ENCODE measurements at regions not wholly inside any gene's neighbourhood (a gene's known extent, or its start where the extent isn't known, plus 50 kb on each side); places are given as distances from the start of the nearest gene placed in this dataset.

DNA sequence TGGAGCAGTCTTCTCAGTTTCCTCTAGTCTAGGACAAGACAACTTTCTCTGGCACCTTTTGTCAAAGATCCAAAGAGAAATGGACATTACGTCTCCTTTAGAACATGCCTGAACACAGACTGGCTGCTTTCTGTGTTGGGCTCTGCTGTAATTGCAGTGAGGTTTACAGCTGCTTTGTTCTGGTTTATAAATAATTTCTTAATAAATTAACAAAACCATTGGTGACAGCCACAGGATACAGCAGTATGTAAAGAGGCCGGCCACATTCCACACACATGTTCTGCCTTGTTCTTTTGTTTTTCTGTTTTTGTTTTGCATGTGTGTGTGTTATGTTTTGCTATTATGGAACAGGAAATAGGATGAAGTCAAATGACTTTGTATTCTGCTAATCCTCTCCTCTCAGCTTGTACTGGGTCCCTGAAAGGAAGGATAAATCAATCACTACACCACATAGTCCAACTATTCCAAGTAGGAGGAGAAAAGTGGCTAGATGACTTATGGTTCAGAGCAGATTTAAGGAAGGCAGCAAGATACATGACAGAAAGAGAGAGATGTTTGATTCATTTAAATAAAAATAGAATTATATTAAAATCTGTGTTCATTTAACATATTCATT lies 161.5 kb upstream of the ESRRG start:
- TF ChIP-seq CTCF (IDR thresholded peaks at IDR 0.05) (no peak), POLR2A (IDR thresholded peaks at IDR 0.05) (no peak)

Data from prostate gland (tissue), 2 donors.